HEK293 (cell line): ENCODE measurements at regions not wholly inside any gene's neighbourhood (a gene's known extent, or its start where the extent isn't known, plus 50 kb on each side); places are given as distances from the start of the nearest gene placed in this dataset.

Experiments used
- CTCF ChIA-PET: fragments of 350-600 bp; formaldehyde crosslinking; extraction: SDS; loops from one replicate; lab custom pipeline; 2021; ENCODE audit warnings: antibody characterized with exemption; lab: Yijun Ruan, JAX
- POLR2A ChIA-PET: fragments of 300-600 bp; formaldehyde crosslinking; extraction: SDS; loops from one replicate; lab custom pipeline; 2020; ENCODE audit warnings: antibody characterized with exemption, inconsistent platforms; lab: Yijun Ruan, JAX
- H3K27ac ChIP-seq: fragments of 200-500 bp; sonication (Bioruptor generic); 2 replicates; pipeline ENCODE4 v1.5.1; 2014; ENCODE audit warnings: low read depth, low read length, control low read depth, inconsistent platforms; ENCODE audit errors: extremely low read depth
- H3K36me3 ChIP-seq, 2 experiments: fragments of 200-500 bp in 1 of 2; sonication (Bioruptor generic) in 1 of 2; 1 replicate in 1 of 2; 2 replicates in 1 of 2; pipeline ENCODE4 v1.5.1; 2014 to 2017; ENCODE audit warnings: inconsistent platforms in 2 of 2, low read length in 2 of 2; ENCODE audit not compliant: control insufficient read depth in 2 of 2, insufficient read depth in 1 of 2
- H3K4me1 ChIP-seq: fragments of 200-500 bp; sonication (Bioruptor generic); 2 replicates; pipeline ENCODE4 v1.5.1; 2014; ENCODE audit warnings: mild to moderate bottlenecking, low read length, inconsistent platforms; ENCODE audit not compliant: control insufficient read depth, insufficient read depth
- H3K4me3 ChIP-seq: 2 replicates; pipeline ENCODE4 v1.5.1; 2011; ENCODE audit warnings: low read depth, mild to moderate bottlenecking, control low read depth, low read length, moderate library complexity
- H3K9me3 ChIP-seq: fragments of 200-500 bp; sonication (Bioruptor generic); 2 replicates; pipeline ENCODE4 v1.5.1; 2014; ENCODE audit warnings: low read depth, low read length, inconsistent platforms; ENCODE audit not compliant: control insufficient read depth, insufficient read depth
- ELK4 ChIP-seq: IDR thresholded peaks from 2 replicates; pipeline ENCODE4 v1.6.1; 2011; ENCODE audit warnings: mild to moderate bottlenecking, low read depth, low read length, borderline replicate concordance
- IKZF3 ChIP-seq: fragments of 450-650 bp; IDR thresholded peaks from 2 replicates; pipeline ENCODE4 v1.5.0; 2018; ENCODE audit warnings: missing biosample characterization, mild to moderate bottlenecking, missing genetic modification characterization, moderate library complexity
- KLF10 ChIP-seq: fragments of 450-650 bp; IDR thresholded peaks from 2 replicates; pipeline ENCODE4 v1.5.1; 2018; ENCODE audit warnings: missing biosample characterization, mild to moderate bottlenecking, missing genetic modification characterization
- PRDM10 ChIP-seq: fragments of 450-650 bp; formaldehyde crosslinking; IDR thresholded peaks from 2 replicates; pipeline ENCODE4 v1.5.1; 2016; ENCODE audit warnings: missing biosample characterization, missing genetic modification characterization
- REPIN1 ChIP-seq: fragments of 450-650 bp; formaldehyde crosslinking; IDR thresholded peaks from 2 replicates; pipeline ENCODE4 v1.5.1; 2017; ENCODE audit warnings: missing biosample characterization, missing genetic modification characterization, low read depth
- SALL2 ChIP-seq: fragments of 450-650 bp; formaldehyde crosslinking; IDR thresholded peaks from 2 replicates; pipeline ENCODE4 v1.5.0; 2017; ENCODE audit warnings: missing biosample characterization, mild to moderate bottlenecking, missing genetic modification characterization, borderline replicate concordance
- ZBTB1 ChIP-seq: fragments of 450-650 bp; formaldehyde crosslinking; IDR thresholded peaks from 2 replicates; pipeline ENCODE4 v1.5.1; 2016; ENCODE audit warnings: missing biosample characterization, missing genetic modification characterization
- ZFP41 ChIP-seq: fragments of 450-650 bp; formaldehyde crosslinking; IDR thresholded peaks from 2 replicates; pipeline ENCODE4 v1.5.1; 2016; ENCODE audit warnings: missing biosample characterization, missing genetic modification characterization, borderline replicate concordance
- ZFP69B ChIP-seq: fragments of 450-650 bp; formaldehyde crosslinking; IDR thresholded peaks from 2 replicates; pipeline ENCODE4 v1.5.1; 2016; ENCODE audit warnings: missing biosample characterization, missing genetic modification characterization
- ZNF10 ChIP-seq: fragments of 450-650 bp; formaldehyde crosslinking; IDR thresholded peaks from 2 replicates; pipeline ENCODE4 v1.5.1; 2017; ENCODE audit warnings: missing biosample characterization, missing genetic modification characterization
- ZNF223 ChIP-seq: fragments of 450-650 bp; formaldehyde crosslinking; IDR thresholded peaks from 2 replicates; pipeline ENCODE4 v1.5.1; 2016; ENCODE audit warnings: missing biosample characterization, missing genetic modification characterization
- ZNF24 ChIP-seq: fragments of 450-650 bp; formaldehyde crosslinking; IDR thresholded peaks from 2 replicates; pipeline ENCODE4 v1.5.1; 2016; ENCODE audit warnings: missing biosample characterization, missing genetic modification characterization
- ZNF266 ChIP-seq: fragments of 450-650 bp; formaldehyde crosslinking; IDR thresholded peaks from 2 replicates; pipeline ENCODE4 v1.5.1; 2016; ENCODE audit warnings: missing biosample characterization, missing genetic modification characterization, low read depth
- ZNF274 ChIP-seq, 2 experiments: fragments of 200-500 bp in 1 of 2; fragments of 450-650 bp in 1 of 2; sonication (Bioruptor generic) in 1 of 2; formaldehyde crosslinking in 1 of 2; IDR thresholded peaks; 2 replicates each; pipeline versions ENCODE4 v1.5.1 to v1.6.1; 2014 to 2016; ENCODE audit warnings: borderline replicate concordance in 1 of 2, inconsistent platforms in 1 of 2, low read length in 1 of 2, missing biosample characterization in 1 of 2, missing genetic modification characterization in 1 of 2
- ZNF302 ChIP-seq: fragments of 450-650 bp; formaldehyde crosslinking; IDR thresholded peaks from 2 replicates; pipeline ENCODE4 v1.5.1; 2016; ENCODE audit warnings: missing biosample characterization, missing genetic modification characterization, low read depth
- ZNF366 ChIP-seq: fragments of 450-650 bp; formaldehyde crosslinking; conservative IDR thresholded peaks from 2 replicates; pipeline ENCODE4 v1.5.1; 2016; ENCODE audit warnings: missing biosample characterization, missing genetic modification characterization
- ZNF416 ChIP-seq: fragments of 450-650 bp; formaldehyde crosslinking; IDR thresholded peaks from 2 replicates; pipeline ENCODE4 v1.5.1; 2016; ENCODE audit warnings: missing biosample characterization, missing genetic modification characterization
- ZNF433 ChIP-seq: fragments of 450-650 bp; formaldehyde crosslinking; IDR thresholded peaks from 2 replicates; pipeline ENCODE4 v1.5.1; 2016; ENCODE audit warnings: missing biosample characterization, missing genetic modification characterization, low read depth
- ZNF544 ChIP-seq: fragments of 450-650 bp; formaldehyde crosslinking; IDR thresholded peaks from 2 replicates; pipeline ENCODE4 v1.5.0; 2017; ENCODE audit warnings: missing biosample characterization, missing genetic modification characterization
- ZNF560 ChIP-seq: fragments of 450-650 bp; formaldehyde crosslinking; IDR thresholded peaks from 2 replicates; pipeline ENCODE4 v1.5.1; 2017; ENCODE audit warnings: missing biosample characterization, missing genetic modification characterization, borderline replicate concordance
- ZNF623 ChIP-seq: fragments of 450-650 bp; formaldehyde crosslinking; IDR thresholded peaks from 2 replicates; pipeline ENCODE4 v1.5.1; 2016; ENCODE audit warnings: missing biosample characterization, missing genetic modification characterization
- ZNF747 ChIP-seq: fragments of 450-650 bp; formaldehyde crosslinking; IDR thresholded peaks from 2 replicates; pipeline ENCODE4 v1.5.1; 2016; ENCODE audit warnings: missing biosample characterization, missing genetic modification characterization
- ZNF792 ChIP-seq: fragments of 450-650 bp; formaldehyde crosslinking; IDR thresholded peaks from 2 replicates; pipeline ENCODE4 v1.5.1; 2016; ENCODE audit warnings: missing biosample characterization, missing genetic modification characterization
- ZSCAN16 ChIP-seq: fragments of 450-650 bp; formaldehyde crosslinking; IDR thresholded peaks from 2 replicates; pipeline ENCODE4 v1.5.1; 2016; ENCODE audit warnings: missing biosample characterization, missing genetic modification characterization

- Histone ChIP-seq H3K4me1 (no peaks in the 10 kb centered on the region), H3K27ac (no peak overlapping the region), H3K9me3 (no peaks in the 10 kb centered on the region), H3K36me3 (no peaks in the 10 kb centered on the region), H3K4me3 (no peak overlapping the region)
- TF ChIP-seq REPIN1 (tag by site-specific recombination) (no peak), ZNF416 (tag by site-specific recombination) (no peak), ZNF10 (no peak), IKZF3 (tag by site-specific recombination) (no peak), ZNF433 (tag by site-specific recombination) (no peak), ZNF623 (tag by site-specific recombination) (no peak), ZNF544 (tag by site-specific recombination) (no peak), ZBTB1 (tag by site-specific recombination) (no peak), ZNF747 (tag by site-specific recombination) (no peak), ZNF560 (tag by site-specific recombination) (no peak), ZSCAN16 (tag by site-specific recombination) (no peak), ZNF302 (tag by site-specific recombination) (no peak), ZNF274 (IDR thresholded peaks at IDR 0.05; ENCODE audit: low read length) (no peak), ZNF274 (tag by site-specific recombination; IDR thresholded peaks at IDR 0.05; ENCODE audit: borderline replicate concordance) (no peak), PRDM10 (tag by site-specific recombination) (no peak), KLF10 (tag by site-specific recombination) (no peak), ZFP41 (no peak), ZNF792 (tag by site-specific recombination) (no peak), ELK4 (no peak), ZNF223 (tag by site-specific recombination) (no peak)
- POLR2A ChIA-PET: no interaction called here
- CTCF ChIA-PET: interaction anchor here (0.6 kb wide), 1 partner anchor 830 kb away, joined by 3 read pairs; no protein-coding TSS in a partner anchor
Observed at GRCh38 chr2:128901572-128902391, 583.1 kb upstream of the HS6ST1 start.

GRCh38 chr2:128903637-128904036, 585.0 kb upstream of the HS6ST1 start:
- POLR2A ChIA-PET: no interaction called here
- no peaks in the 10 kb centered on the region for H3K4me1 ChIP-seq
- no peaks in the 10 kb centered on the region for H3K36me3 ChIP-seq
- no peak overlapping the region for H3K27ac ChIP-seq
- no peak for TF ChIP-seq ZNF24 (tag by site-specific recombination)
- TF ChIP-seq ZNF266 (tag by site-specific recombination): no peak
- no peak for TF ChIP-seq SALL2 (tag by site-specific recombination)
- TF ChIP-seq ZNF366 (tag by site-specific recombination): no peak
- no peak for TF ChIP-seq ZFP69B
- CTCF ChIA-PET: interaction anchor here (1.0 kb wide), 1 partner anchor 167 kb away, joined by 5 read pairs; no protein-coding TSS in a partner anchor
- no peak overlapping the region for H3K4me3 ChIP-seq
- no peaks in the 10 kb centered on the region for H3K9me3 ChIP-seq
